HUES48 (cell line): ENCODE measurements at regions not wholly inside any gene's neighbourhood (a gene's known extent, or its start where the extent isn't known, plus 50 kb on each side); places are given as distances from the start of the nearest gene placed in this dataset.
A peak's percentile ranks its signal among the peaks of the same experiment; 100 is the strongest.

Experiments
- H3K27ac ChIP-seq: one replicate; pipeline ENCODE4 v1.7.0; 2013; ENCODE audit warnings: low read depth, low read length, inconsistent platforms
- H3K27me3 ChIP-seq: 2 replicates; pipeline ENCODE4 v1.6.1; 2013; ENCODE audit warnings: mild to moderate bottlenecking, low read length; ENCODE audit not compliant: control insufficient read depth, insufficient read depth
- H3K36me3 ChIP-seq: 2 replicates; pipeline ENCODE4 v1.6.1; 2013; ENCODE audit warnings: low read length; ENCODE audit not compliant: control insufficient read depth, insufficient read depth
- H3K4me1 ChIP-seq: 2 replicates; pipeline ENCODE4 v1.6.1; 2013; ENCODE audit warnings: mild to moderate bottlenecking, low read length; ENCODE audit not compliant: control insufficient read depth, insufficient read depth
- H3K4me3 ChIP-seq: 2 replicates; pipeline ENCODE4 v1.5.1; 2013; ENCODE audit warnings: mild to moderate bottlenecking, low read depth, low read length
- H3K9ac ChIP-seq: 2 replicates; pipeline ENCODE4 v1.6.1; 2013; ENCODE audit warnings: mild to moderate bottlenecking, low read depth, low read length, moderate library complexity
- H3K9me3 ChIP-seq: 2 replicates; pipeline ENCODE4 v1.6.1; 2013; ENCODE audit warnings: low read length; ENCODE audit not compliant: control insufficient read depth, insufficient read depth

- Histone ChIP-seq H3K4me3 (no peak overlapping the region), H3K4me1 (peaks cover 20% of the 10 kb centered on the region)
Measured at GRCh38 chr15:36422631-36423030, 156.8 kb upstream of the CDIN1 start.

GRCh38 chr15:36426691-36427090 lies 152.7 kb upstream of the CDIN1 start:
- Histone ChIP-seq H3K27me3 (no peaks in the 10 kb centered on the region), H3K27ac (no peak overlapping the region), H3K4me1 (peaks cover 27% of the 10 kb centered on the region), H3K9me3 (0 out of 2 replicates have a peak, but pooled peaks cover 6% of the 10 kb centered on the region), H3K9ac (no peak overlapping the region), H3K36me3 (no peaks in the 10 kb centered on the region), H3K4me3 (no peak overlapping the region)

More at GRCh38 chr15:36422631-36423030, 156.8 kb upstream of the CDIN1 start:
- H3K9me3 ChIP-seq = 0 out of 2 replicates have a peak, but pooled peaks cover 6% of the 10 kb centered on the region
- no peak overlapping the region for H3K9ac ChIP-seq
- no peak overlapping the region for H3K27ac ChIP-seq
- no peaks in the 10 kb centered on the region for H3K27me3 ChIP-seq
- H3K36me3 ChIP-seq = no peaks in the 10 kb centered on the region

DNA sequence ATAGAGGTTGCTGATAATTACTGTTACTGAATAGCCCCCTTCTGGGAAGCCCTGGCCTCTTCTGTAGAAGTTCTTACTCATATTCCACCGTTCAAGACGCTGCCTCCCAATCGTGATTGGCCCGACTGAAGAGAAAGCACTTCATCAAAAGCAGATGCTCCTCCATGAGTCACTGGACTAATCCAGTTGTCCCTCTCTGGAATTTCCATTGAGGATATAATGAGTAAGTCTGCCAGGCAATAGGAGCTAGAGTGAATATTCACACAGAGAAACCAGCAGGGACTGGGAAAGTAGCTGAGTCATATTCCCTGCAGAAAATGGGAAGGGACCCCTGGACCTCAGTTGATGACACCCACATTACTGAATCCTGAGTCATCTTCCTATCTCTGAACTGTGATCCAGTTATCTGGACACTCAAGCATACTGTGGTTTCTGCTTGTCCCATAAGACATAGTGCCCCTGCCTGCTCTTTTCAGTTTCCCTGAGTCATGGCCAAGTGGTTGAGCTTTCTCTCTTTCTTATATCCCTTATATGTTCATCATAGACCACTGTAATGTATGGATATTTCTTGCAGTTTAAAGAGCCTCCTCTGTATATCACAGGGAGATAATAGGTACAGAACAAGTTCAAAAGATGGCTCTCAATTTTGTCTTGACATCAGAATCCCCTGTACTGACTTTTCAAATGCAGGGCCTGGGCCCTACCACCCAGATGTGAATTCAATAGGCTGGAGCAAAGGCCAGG lies 151.2 kb upstream of the CDIN1 start:
- peaks cover 27% of the 10 kb centered on the region for H3K4me1 ChIP-seq
- peak overlapping the region; percentile 86 for H3K27ac ChIP-seq
- H3K36me3 ChIP-seq = no peaks in the 10 kb centered on the region
- no peak overlapping the region for H3K9ac ChIP-seq
- no peak overlapping the region for H3K4me3 ChIP-seq
- no peaks in the 10 kb centered on the region for H3K27me3 ChIP-seq
- no peaks in the 10 kb centered on the region for H3K9me3 ChIP-seq

GRCh38 chr15:36429707-36430106 lies 149.7 kb upstream of the CDIN1 start:
- no peaks in the 10 kb centered on the region for H3K27me3 ChIP-seq
- no peak overlapping the region for H3K27ac ChIP-seq
- peaks cover 19% of the 10 kb centered on the region for H3K4me1 ChIP-seq
- H3K9ac ChIP-seq = no peak overlapping the region
- H3K36me3 ChIP-seq = no peaks in the 10 kb centered on the region
- no peaks in the 10 kb centered on the region for H3K9me3 ChIP-seq
- H3K4me3 ChIP-seq = no peak overlapping the region

GRCh38 chr15:36430280-36430679 lies 149.1 kb upstream of the CDIN1 start:
- no peak overlapping the region for H3K4me3 ChIP-seq
- H3K4me1 ChIP-seq = peaks cover 18% of the 10 kb centered on the region
- H3K36me3 ChIP-seq = no peaks in the 10 kb centered on the region
- H3K27me3 ChIP-seq = no peaks in the 10 kb centered on the region
- H3K9ac ChIP-seq = no peak overlapping the region
- no peak overlapping the region for H3K27ac ChIP-seq
- H3K9me3 ChIP-seq = no peaks in the 10 kb centered on the region

- no peaks in the 10 kb centered on the region for H3K27me3 ChIP-seq
- no peak overlapping the region for H3K4me3 ChIP-seq
- H3K36me3 ChIP-seq = no peaks in the 10 kb centered on the region
- H3K9ac ChIP-seq = no peak overlapping the region
- H3K9me3 ChIP-seq = no peaks in the 10 kb centered on the region
- H3K4me1 ChIP-seq = peaks cover 18% of the 10 kb centered on the region
- no peak overlapping the region for H3K27ac ChIP-seq
Measured at GRCh38 chr15:36430726-36431265, 148.6 kb upstream of the CDIN1 start.

- Histone ChIP-seq H3K27ac (no peak overlapping the region), H3K36me3 (no peaks in the 10 kb centered on the region), H3K9me3 (no peaks in the 10 kb centered on the region), H3K9ac (no peak overlapping the region), H3K4me3 (no peak overlapping the region), H3K4me1 (peaks cover 8% of the 10 kb centered on the region), H3K27me3 (no peaks in the 10 kb centered on the region)
Measured at GRCh38 chr15:36432161-36432560, 147.3 kb upstream of the CDIN1 start.

DNA sequence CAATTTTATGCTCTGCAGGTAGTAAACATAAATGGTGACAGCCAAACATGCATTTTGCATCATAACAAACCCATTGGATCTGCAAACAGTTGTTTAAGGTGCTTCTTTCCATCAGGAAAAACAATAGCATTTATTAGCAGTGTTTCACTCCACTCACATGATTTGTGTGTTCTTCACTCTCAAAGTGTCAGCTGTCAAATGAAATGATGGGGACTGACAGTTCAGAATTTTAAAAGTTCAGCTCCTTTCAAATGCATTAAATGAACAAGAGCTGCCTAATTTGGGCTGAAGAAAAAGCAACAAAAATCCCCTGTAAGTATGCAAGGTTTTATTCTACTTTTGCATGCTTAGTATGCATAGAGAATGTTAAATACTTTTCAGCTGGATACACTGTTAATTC lies 145.2 kb upstream of the CDIN1 start:
- Histone ChIP-seq H3K36me3 (no peaks in the 10 kb centered on the region), H3K4me1 (no peaks in the 10 kb centered on the region), H3K27me3 (no peaks in the 10 kb centered on the region), H3K27ac (no peak overlapping the region), H3K4me3 (no peak overlapping the region), H3K9me3 (no peaks in the 10 kb centered on the region), H3K9ac (no peak overlapping the region)

DNA sequence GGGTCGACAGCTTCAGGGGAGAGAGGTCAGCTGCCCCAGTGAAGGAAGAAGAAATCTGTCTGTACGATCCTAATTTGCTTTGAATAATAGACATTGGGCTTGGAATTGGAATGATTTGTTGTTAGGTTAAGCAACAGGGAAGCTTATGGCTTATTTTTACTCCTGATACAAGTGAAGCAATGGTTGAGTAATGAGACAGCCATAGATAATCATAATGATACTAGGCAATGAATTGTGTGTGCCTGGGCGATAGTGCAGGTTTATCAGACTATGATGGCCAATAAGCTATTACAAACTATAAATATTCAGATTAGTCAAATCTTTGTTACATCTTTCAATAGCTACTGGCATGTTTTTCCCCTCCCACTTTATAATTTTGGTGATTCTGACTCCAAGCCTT lies 140.9 kb upstream of the CDIN1 start:
- Histone ChIP-seq H3K27me3 (no peaks in the 10 kb centered on the region), H3K27ac (no peak overlapping the region), H3K36me3 (no peaks in the 10 kb centered on the region), H3K9me3 (no peaks in the 10 kb centered on the region), H3K4me3 (no peak overlapping the region), H3K9ac (no peak overlapping the region), H3K4me1 (no peaks in the 10 kb centered on the region)

DNA sequence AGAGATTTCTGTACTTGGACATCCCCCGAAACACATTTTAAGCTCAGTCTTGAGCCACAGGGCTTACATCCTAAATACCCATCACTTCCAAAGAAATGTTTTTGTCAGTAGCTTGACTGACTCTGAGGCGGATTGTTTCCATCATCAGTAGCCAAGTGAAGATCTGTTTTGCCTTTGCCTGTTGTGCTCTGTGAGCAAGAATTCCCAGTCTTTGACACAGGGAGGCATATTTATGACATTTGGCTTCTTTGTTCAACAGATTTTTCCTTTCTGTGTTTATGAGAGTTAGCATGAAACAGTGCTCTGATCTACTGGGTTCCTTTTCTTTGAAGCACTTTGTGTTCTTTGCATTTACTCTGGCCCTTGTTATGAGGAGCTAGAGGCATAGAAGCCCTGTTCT lies 132.1 kb upstream of the CDIN1 start:
- Histone ChIP-seq H3K27ac (no peak overlapping the region), H3K4me3 (no peak overlapping the region)

DNA sequence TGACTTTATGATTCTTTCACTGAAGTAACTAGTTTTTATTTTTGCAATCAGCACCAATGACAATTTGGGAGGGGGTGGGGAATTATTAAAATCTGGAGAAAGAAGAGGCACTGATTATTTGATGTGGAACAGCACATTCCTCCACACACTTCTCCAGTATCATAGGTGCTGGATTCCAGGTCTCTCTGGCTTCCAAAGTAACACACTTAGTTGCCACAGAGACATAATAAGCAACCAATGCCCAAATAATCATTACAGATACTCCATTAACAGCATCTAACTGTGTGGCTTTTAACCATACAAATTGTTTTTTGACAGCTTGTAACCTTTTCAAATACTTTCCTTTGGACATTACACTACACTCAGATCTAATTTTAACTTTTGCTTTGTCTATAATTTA lies 131.0 kb upstream of the CDIN1 start:
- Histone ChIP-seq H3K4me1 (peaks cover 10% of the 10 kb centered on the region), H3K27me3 (no peaks in the 10 kb centered on the region), H3K36me3 (no peaks in the 10 kb centered on the region), H3K9ac (no peak overlapping the region), H3K9me3 (no peaks in the 10 kb centered on the region), H3K27ac (no peak overlapping the region), H3K4me3 (no peak overlapping the region)

More for the DNA sequence above, 132.1 kb upstream of the CDIN1 start:
- Histone ChIP-seq H3K36me3 (no peaks in the 10 kb centered on the region), H3K9me3 (no peaks in the 10 kb centered on the region), H3K27me3 (no peaks in the 10 kb centered on the region), H3K9ac (no peak overlapping the region), H3K4me1 (peaks cover 10% of the 10 kb centered on the region)
